HG03520 (cell line): ENCODE measurements at regions not wholly inside any gene's neighbourhood (a gene's known extent, or its start where the extent isn't known, plus 50 kb on each side); places are given as distances from the start of the nearest gene placed in this dataset.
A peak's percentile ranks its signal among the peaks of the same experiment; 100 is the strongest.

ENCODE experiments used
- ATAC-seq: cut with Tn5 transposase; IDR thresholded peaks from one replicate; pipeline ENCODE4 v1.9.1; 2021; ENCODE audit warnings: mild to moderate bottlenecking, moderate library complexity; ENCODE audit not compliant: unreplicated experiment

- ATAC-seq = no peak
Measured at GRCh38 chr5:174356536-174356935, 311.0 kb downstream of the NSG2 start.

- no peak for ATAC-seq
Measured at GRCh38 chr5:174358276-174358675, 312.8 kb downstream of the NSG2 start.

GRCh38 chr5:174359071-174359470, 313.6 kb downstream of the NSG2 start:
- no peak for ATAC-seq

- no peak for ATAC-seq
Measured at GRCh38 chr5:174362514-174362913, 317.0 kb downstream of the NSG2 start.

GRCh38 chr5:174363934-174364333, 318.4 kb downstream of the NSG2 start:
- no peak for ATAC-seq

- ATAC-seq = no peak
Measured at GRCh38 chr5:174364676-174365075, 319.2 kb downstream of the NSG2 start.

- ATAC-seq = no peak
Measured at GRCh38 chr5:174371600-174372094, 326.1 kb downstream of the NSG2 start.

- no peak for ATAC-seq
Measured at GRCh38 chr5:174374206-174374605, 328.7 kb downstream of the NSG2 start.

GRCh38 chr5:174376056-174376455, 330.6 kb downstream of the NSG2 start:
- ATAC-seq = no peak

- ATAC-seq = peak; percentile 51
Measured at GRCh38 chr5:174376726-174377373, 331.3 kb downstream of the NSG2 start.

GRCh38 chr5:174378121-174378874, 332.8 kb downstream of the NSG2 start:
- ATAC-seq = no peak

- ATAC-seq = no peak
Measured at GRCh38 chr5:174380311-174380710, 334.8 kb downstream of the NSG2 start.

- no peak for ATAC-seq
Measured at GRCh38 chr5:174381241-174381640, 335.7 kb downstream of the NSG2 start.

GRCh38 chr5:174383210-174384167, 338.0 kb downstream of the NSG2 start:
- no peak for ATAC-seq

GRCh38 chr5:174384509-174384947, 339.0 kb downstream of the NSG2 start:
- ATAC-seq = no peak

- ATAC-seq = no peak
Measured at GRCh38 chr5:174386306-174386705, 338.1 kb upstream of the MSX2 start.

GRCh38 chr5:174386846-174387245, 337.5 kb upstream of the MSX2 start:
- ATAC-seq = no peak

- ATAC-seq = no peak
Measured at GRCh38 chr5:174387448-174387847, 336.9 kb upstream of the MSX2 start.

GRCh38 chr5:174392892-174393291, 331.5 kb upstream of the MSX2 start:
- no peak for ATAC-seq

GRCh38 chr5:174396541-174396940, 327.8 kb upstream of the MSX2 start:
- ATAC-seq = no peak

- ATAC-seq = no peak
Measured at GRCh38 chr5:174397206-174397605, 327.2 kb upstream of the MSX2 start.
